GM18519 (cell line): ENCODE measurements at regions not wholly inside any gene's neighbourhood (a gene's known extent, or its start where the extent isn't known, plus 50 kb on each side); places are given as distances from the start of the nearest gene placed in this dataset.

ENCODE experiments used
- ATAC-seq: cut with Tn5 transposase; IDR thresholded peaks from one replicate; pipeline ENCODE4 v1.9.1; 2021; ENCODE audit warnings: mild to moderate bottlenecking, moderate library complexity; ENCODE audit not compliant: unreplicated experiment, low FRiP score

- ATAC-seq, result no peak
Observed at GRCh38 chr2:165033402-165033801, 78.1 kb upstream of the SLC38A11 start.

GRCh38 chr2:165032559-165032958 lies 77.2 kb upstream of the SLC38A11 start:
- ATAC-seq, result no peak

DNA sequence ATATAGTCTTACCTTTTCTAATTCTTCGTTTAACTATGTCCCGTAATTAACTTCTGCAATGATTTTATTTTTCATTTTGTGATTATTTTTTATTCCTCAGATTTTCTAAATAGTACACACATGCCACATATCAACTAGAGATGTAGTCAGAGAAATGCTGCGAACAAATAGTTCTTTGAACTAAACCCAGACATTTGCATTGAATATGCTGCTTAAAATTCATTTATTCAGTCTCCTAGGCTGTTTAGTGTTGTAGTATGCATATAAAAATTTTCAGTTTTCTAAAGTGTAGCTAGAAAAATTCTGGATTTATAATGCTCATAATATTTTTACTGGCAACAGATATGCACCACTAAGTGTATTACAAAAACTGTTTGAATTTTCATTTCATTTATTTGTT lies 68.9 kb upstream of the SLC38A11 start:
- no peak for ATAC-seq

GRCh38 chr2:165022781-165023180 lies 67.5 kb upstream of the SLC38A11 start:
- no peak for ATAC-seq

DNA sequence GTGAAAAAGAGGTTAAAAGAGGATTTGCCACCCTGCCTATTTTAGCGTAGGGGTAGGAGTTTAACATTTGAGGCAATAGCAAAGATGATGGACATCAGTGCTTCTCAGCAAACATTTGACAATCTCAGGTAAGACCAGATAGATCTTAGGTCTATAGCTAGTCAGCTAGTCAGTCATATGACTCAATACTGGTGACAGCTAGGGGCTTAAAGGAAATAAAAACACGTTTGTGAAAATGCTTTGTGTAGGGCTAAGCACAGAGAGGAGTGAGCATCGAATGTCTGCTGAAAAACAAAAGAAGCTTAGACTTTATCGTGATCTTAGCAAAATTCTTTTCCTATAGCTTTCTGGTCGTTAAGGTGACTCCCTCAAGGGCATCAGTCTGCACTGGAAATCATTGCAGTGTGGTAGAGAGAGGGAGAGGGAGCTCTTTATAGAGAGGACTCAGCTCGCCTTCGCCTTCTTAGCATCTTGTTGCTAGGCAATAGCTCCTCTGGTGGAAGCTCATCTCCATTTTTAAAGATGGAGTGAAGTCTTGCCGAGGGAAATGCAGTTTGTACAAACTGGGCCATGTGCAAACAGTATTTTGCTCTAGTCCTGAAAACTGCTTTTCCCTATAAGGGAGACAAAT lies 62.8 kb upstream of the SLC38A11 start:
- ATAC-seq, result no peak

DNA sequence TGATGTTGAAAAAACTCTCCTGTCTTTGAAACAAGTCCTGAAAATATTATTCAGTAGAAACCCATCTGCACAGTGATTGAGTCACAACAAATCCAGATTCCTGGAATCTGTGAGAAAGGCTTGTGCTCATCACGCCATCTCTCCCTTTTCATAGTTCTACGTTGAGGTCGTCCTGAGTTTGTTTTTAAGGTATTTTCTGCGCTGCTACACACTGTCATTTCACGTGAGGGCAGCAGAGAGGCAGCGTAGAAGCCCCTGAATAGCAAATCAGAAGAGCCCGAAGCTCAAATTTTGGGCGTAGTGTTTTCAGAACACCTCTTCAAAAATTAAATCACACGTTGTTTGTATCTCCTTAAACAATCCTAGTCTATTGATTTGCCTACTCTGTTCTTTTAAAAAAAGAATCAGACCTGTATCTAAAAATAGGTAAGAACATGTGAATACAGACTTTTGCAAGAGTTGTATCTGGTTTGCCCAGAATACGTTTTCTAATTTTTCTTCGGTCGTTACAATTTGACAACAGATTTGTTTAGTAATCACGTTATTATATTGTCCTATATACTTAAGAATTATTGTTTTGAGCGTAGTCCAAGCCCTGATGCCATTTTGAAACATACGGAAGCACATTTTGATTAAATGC lies 61.6 kb upstream of the SLC38A11 start:
- ATAC-seq, result peak; percentile 65

- peak; percentile 78 for ATAC-seq
Observed at GRCh38 chr2:165015052-165015642, 59.8 kb upstream of the SLC38A11 start.

GRCh38 chr2:165013944-165014619 lies 58.8 kb upstream of the SLC38A11 start:
- ATAC-seq, result no peak

- ATAC-seq, result no peak
Observed at GRCh38 chr2:165011199-165011598, 55.9 kb upstream of the SLC38A11 start.

DNA sequence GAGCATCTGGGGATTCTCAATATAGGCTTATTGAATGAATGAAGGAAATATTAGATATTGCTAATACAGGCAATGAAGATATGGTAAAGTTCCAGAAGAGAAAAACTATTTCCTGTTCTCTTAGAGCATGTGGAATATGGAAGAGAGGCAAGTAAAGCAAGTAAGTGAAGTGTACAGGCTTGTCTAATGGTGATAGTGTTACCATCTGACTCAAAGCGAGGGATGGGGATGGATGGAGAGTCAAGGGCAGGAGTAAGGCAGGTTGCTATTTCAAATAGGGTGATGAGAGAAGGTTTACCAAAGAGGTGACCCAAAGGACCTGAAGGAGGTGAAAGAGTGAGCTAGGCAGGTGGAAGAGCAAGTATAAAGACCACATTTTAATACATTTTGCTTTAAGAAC lies 55.2 kb upstream of the SLC38A11 start:
- no peak for ATAC-seq

DNA sequence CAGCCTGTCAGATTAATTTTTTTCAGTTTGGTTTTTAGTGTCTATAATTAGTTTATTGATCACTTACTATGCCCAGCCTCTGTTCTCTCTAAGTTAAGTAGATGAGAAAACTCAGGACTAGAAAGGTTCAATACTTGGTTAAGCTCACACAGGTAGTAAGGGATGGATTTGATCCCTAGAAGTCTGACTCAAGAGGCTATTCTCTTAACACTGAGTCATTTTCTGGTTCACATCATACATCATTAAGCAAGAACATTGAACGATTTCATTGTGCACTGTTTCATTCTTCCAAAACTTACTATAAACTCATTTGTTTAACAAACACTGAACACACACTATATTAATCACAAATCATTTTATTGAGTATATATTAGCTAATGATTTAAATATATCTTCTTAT lies 54.1 kb upstream of the SLC38A11 start:
- no peak for ATAC-seq

DNA sequence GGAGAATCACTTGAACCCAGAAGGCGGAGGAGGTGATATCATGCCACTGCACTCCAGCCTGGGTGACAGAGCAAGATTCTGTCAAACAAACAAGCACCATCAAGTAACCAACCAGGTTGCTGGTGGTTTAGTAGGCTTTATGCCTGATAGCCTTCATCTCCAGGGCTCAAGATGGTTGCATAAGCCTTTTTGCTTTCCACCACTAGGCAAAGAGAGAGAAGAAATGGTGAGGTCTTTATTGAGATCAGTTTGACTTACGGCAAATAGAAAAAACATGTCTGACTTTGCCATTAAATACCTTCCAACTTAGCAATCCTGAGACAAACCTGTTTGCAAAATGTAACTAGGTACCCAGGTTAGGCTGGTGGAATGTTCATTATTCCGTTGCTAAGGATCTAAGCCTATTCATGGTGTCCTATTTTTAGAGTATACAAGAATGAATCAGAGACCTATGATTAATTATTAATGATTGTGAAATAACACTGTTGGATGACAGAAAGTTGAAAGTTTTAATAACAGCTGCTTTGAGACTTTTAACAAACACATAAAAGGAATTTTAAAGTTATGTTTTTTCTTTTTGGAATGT lies 53.5 kb upstream of the SLC38A11 start:
- ATAC-seq, result no peak

GRCh38 chr2:165007161-165007744 lies 51.9 kb upstream of the SLC38A11 start:
- ATAC-seq, result no peak
